ENCODE measurements at regions not wholly inside any gene's neighbourhood (a gene's known extent, or its start where the extent isn't known, plus 50 kb on each side); places are given as distances from the start of the nearest gene placed in this dataset.

GRCh38 chr9:27632254-27632653, 59.0 kb upstream of the C9orf72 start:
- intact Hi-C loops (cut with DNase I): no loop called here
- Histone ChIP-seq H3K4me3 (no peak overlapping the region), H3K9me3 (no peaks in the 10 kb centered on the region), H3K27me3 (no peaks in the 10 kb centered on the region), H3K36me3 (no peaks in the 10 kb centered on the region), H3K27ac (no peak overlapping the region), H3K4me1 (no peaks in the 10 kb centered on the region)
- TF ChIP-seq, protein P1, sequence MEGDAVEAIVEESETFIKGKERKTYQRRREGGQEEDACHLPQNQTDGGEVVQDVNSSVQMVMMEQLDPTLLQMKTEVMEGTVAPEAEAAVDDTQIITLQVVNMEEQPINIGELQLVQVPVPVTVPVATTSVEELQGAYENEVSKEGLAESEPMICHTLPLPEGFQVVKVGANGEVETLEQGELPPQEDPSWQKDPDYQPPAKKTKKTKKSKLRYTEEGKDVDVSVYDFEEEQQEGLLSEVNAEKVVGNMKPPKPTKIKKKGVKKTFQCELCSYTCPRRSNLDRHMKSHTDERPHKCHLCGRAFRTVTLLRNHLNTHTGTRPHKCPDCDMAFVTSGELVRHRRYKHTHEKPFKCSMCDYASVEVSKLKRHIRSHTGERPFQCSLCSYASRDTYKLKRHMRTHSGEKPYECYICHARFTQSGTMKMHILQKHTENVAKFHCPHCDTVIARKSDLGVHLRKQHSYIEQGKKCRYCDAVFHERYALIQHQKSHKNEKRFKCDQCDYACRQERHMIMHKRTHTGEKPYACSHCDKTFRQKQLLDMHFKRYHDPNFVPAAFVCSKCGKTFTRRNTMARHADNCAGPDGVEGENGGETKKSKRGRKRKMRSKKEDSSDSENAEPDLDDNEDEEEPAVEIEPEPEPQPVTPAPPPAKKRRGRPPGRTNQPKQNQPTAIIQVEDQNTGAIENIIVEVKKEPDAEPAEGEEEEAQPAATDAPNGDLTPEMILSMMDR (IDR thresholded peaks at IDR 0.05): no peak
- DNase-seq (ENCODE audit: low spot score in 2 of 2): no peak

- no peaks in the 10 kb centered on the region for H3K27me3 ChIP-seq
- H3K9me3 ChIP-seq: no peaks in the 10 kb centered on the region
- TF ChIP-seq, protein P1 (IDR thresholded peaks at IDR 0.05): no peak
- H3K36me3 ChIP-seq: no peaks in the 10 kb centered on the region
- no peak overlapping the region for H3K27ac ChIP-seq
- no peak for DNase-seq (ENCODE audit: low spot score in 2 of 2)
- no peaks in the 10 kb centered on the region for H3K4me1 ChIP-seq
- intact Hi-C loops (cut with DNase I): no loop called here
- H3K4me3 ChIP-seq: no peak overlapping the region
Observed at GRCh38 chr9:27633764-27634163, 60.5 kb upstream of the C9orf72 start.

GRCh38 chr9:27634879-27635278, 61.6 kb upstream of the C9orf72 start:
- no peak overlapping the region for H3K4me3 ChIP-seq
- no peaks in the 10 kb centered on the region for H3K4me1 ChIP-seq
- H3K9me3 ChIP-seq: no peaks in the 10 kb centered on the region
- H3K27me3 ChIP-seq: no peaks in the 10 kb centered on the region
- intact Hi-C loops (cut with DNase I): no loop called here
- H3K27ac ChIP-seq: no peak overlapping the region
- no peak for DNase-seq (ENCODE audit: low spot score in 2 of 2)
- no peaks in the 10 kb centered on the region for H3K36me3 ChIP-seq
- TF ChIP-seq, protein P1 (IDR thresholded peaks at IDR 0.05): no peak

DNA sequence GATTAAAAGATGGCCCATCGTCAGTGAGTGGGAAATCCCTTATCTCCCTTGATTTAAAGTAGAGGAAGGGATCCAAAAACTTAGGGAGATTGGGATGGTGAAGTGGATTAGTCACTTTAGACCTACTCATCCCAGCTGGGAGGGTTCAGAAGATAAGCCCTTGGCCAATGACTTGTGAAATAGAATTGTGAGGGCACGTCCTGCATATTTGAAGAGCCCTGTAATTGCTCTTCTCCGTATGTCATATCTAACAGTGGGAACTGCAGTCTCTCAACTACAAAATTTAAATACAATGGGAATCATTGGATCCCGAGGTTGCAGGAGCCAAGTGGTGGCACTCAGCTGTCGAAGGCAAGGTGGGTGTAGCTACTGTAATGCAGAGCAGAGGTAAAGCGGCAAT, 65.4 kb upstream of the C9orf72 start:
- intact Hi-C loops (cut with DNase I): no loop called here
- Histone ChIP-seq H3K27ac (no peak overlapping the region), H3K36me3 (no peaks in the 10 kb centered on the region), H3K4me1 (no peaks in the 10 kb centered on the region), H3K4me3 (no peak overlapping the region), H3K9me3 (no peaks in the 10 kb centered on the region), H3K27me3 (no peaks in the 10 kb centered on the region)
- TF ChIP-seq, protein P1 (IDR thresholded peaks at IDR 0.05): no peak
- DNase-seq (ENCODE audit: low spot score in 2 of 2): no peak

DNA sequence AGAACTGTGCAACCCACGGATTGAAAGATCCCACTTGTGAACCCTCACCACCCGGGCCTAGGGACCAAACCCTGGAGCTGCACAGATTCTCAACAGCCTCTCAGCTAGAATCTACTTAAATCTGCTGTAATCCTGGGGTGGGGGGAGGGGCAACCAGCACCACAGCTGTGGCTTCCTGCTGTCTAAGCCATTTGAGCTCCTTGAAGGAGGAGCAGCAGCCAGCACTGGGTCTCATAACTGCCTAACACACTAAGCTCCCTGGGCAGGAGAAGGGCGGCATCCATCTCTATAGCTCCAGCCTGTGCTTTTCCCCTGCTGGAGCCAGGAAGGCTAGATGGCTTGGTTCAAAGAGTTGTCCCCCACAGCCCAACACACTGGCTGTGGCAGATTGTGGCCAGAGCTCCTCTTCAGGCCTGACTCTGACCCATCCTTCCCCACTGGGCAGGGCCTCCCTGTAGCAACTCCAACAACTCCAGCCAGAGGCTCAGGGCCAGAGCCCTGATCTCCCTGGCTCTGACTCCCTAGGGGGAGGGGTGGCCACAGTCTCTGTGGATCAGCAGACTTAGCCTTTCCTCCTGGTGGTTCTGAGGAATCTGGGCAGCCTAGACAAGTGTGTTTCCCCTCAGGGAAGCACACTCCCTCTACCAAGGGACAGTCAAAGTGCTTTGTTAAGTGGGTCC, 72.0 kb upstream of the C9orf72 start:
- intact Hi-C loops (cut with DNase I): no loop called here
- no peak for DNase-seq (ENCODE audit: low spot score in 2 of 2)
- Histone ChIP-seq H3K9me3 (no peaks in the 10 kb centered on the region), H3K36me3 (no peaks in the 10 kb centered on the region), H3K27me3 (no peaks in the 10 kb centered on the region), H3K4me1 (no peaks in the 10 kb centered on the region), H3K4me3 (no peak overlapping the region), H3K27ac (no peak overlapping the region)
- TF ChIP-seq, protein P1 (IDR thresholded peaks at IDR 0.05): no peak

GRCh38 chr9:27653246-27653645, 80.0 kb upstream of the C9orf72 start:
- Histone ChIP-seq H3K27me3 (no peaks in the 10 kb centered on the region), H3K27ac (no peak overlapping the region), H3K4me3 (no peak overlapping the region), H3K4me1 (no peaks in the 10 kb centered on the region), H3K9me3 (no peaks in the 10 kb centered on the region), H3K36me3 (no peaks in the 10 kb centered on the region)
- TF ChIP-seq, protein P1 (IDR thresholded peaks at IDR 0.05): no peak
- intact Hi-C loops (cut with DNase I): no loop called here
- DNase-seq (ENCODE audit: low spot score in 2 of 2): no peak

Data from ascending aorta (tissue), 2 donors.